Cardiac fibroblast (primary cell): ENCODE measurements at regions not wholly inside any gene's neighbourhood (a gene's known extent, or its start where the extent isn't known, plus 50 kb on each side); places are given as distances from the start of the nearest gene placed in this dataset.

Experiments used
- DNase-seq, 2 donors: peaks; one replicate each; pipeline versions ENCODE4 v3.0.0 to v3.0.0-alpha.2; 2010; ENCODE audit warnings: low read depth in 2 of 2
- H3K4me3 ChIP-seq, 2 donors: replicated peaks in 1 of 2; 1 replicate in 1 of 2; 2 replicates in 1 of 2; pipeline ENCODE4 v1.5.1; 2011; ENCODE audit warnings: low read depth in 2 of 2, low read length in 2 of 2, mild to moderate bottlenecking in 2 of 2, moderate library complexity in 1 of 2
- CTCF ChIP-seq: IDR thresholded peaks from one replicate; pipeline ENCODE4 v1.5.1; 2011; ENCODE audit warnings: low read depth, mild to moderate bottlenecking, low read length, inconsistent platforms

GRCh38 chr6:2566048-2566447, 184.7 kb downstream of the MYLK4 start:
- TF ChIP-seq CTCF = no peak
- H3K4me3 ChIP-seq = no peak overlapping the region
- no peak for DNase-seq

GRCh38 chr6:2565499-2565898, 185.2 kb downstream of the MYLK4 start:
- DNase-seq = no peak
- no peak overlapping the region for H3K4me3 ChIP-seq
- no peak for TF ChIP-seq CTCF

GRCh38 chr6:2563635-2564034, 187.1 kb downstream of the MYLK4 start:
- no peak for TF ChIP-seq CTCF
- peak in 1 of 2 donors; percentile 19 for DNase-seq
- no peak overlapping the region for H3K4me3 ChIP-seq

- no peak for TF ChIP-seq CTCF
- no peak overlapping the region for H3K4me3 ChIP-seq
- DNase-seq = peak in 1 of 2 donors; percentile 17
These were observed 187.8 kb downstream of the MYLK4 start for GRCh38 chr6:2562721-2563451.

GRCh38 chr6:2560917-2561698, 189.6 kb downstream of the MYLK4 start:
- no peak overlapping the region for H3K4me3 ChIP-seq
- no peak for DNase-seq
- TF ChIP-seq CTCF = no peak

- H3K4me3 ChIP-seq = no peak overlapping the region
- no peak for DNase-seq
- TF ChIP-seq CTCF = no peak
These were observed 190.4 kb downstream of the MYLK4 start for GRCh38 chr6:2560140-2560818.
